ENCODE measurements at regions not wholly inside any gene's neighbourhood (a gene's known extent, or its start where the extent isn't known, plus 50 kb on each side); places are given as distances from the start of the nearest gene placed in this dataset.

- Histone ChIP-seq H3K4me1 (ENCODE audit: control insufficient read depth in 1 of 2, insufficient read depth in 2 of 2, low read length in 2 of 2) (no peaks in the 10 kb centered on the region), H4K20me1 (ENCODE audit: insufficient read depth, low read length) (no peaks in the 10 kb centered on the region), H3K9ac (ENCODE audit: insufficient read depth, low read length, poor library complexity, severe bottlenecking) (no peak overlapping the region), H3K79me2 (ENCODE audit: insufficient read depth, low read length) (no peaks in the 10 kb centered on the region), H3K4me2 (replicated peaks; ENCODE audit: extremely low read depth, low read length, poor library complexity, severe bottlenecking) (no peak overlapping the region), H3K9me3 (replicated peaks in 1 of 2; ENCODE audit: control insufficient read depth in 1 of 2, insufficient read depth in 1 of 2, low read length in 2 of 2) (no peaks in the 10 kb centered on the region), H3K27ac (ENCODE audit: low read depth in 1 of 2, low read length in 2 of 2) (no peak overlapping the region), H2AFZ (ENCODE audit: insufficient read depth, low read depth, low read length, poor library complexity, severe bottlenecking) (no peak overlapping the region), H3K27me3 (ENCODE audit: control insufficient read depth in 2 of 2, insufficient read depth in 2 of 2, low read length in 2 of 2) (no peaks in the 10 kb centered on the region), H3K4me3 (replicated peaks in 1 of 3; ENCODE audit: low read depth in 2 of 3, low read length in 3 of 3) (no peak overlapping the region), H3K36me3 (replicated peaks in 1 of 2; ENCODE audit: control insufficient read depth in 1 of 2, insufficient read depth in 2 of 2, low read length in 2 of 2) (no peaks in the 10 kb centered on the region)
- no peaks in the 10 kb centered on the region for H3K9me3 Mint-ChIP-seq
- intact Hi-C loops (cut with micrococcal nuclease) = no loop called here
- H3K4me3 Mint-ChIP-seq = no peak overlapping the region
- H3K27me3 Mint-ChIP-seq (ENCODE audit: low read depth in 3 of 3) = no peaks in the 10 kb centered on the region
- H3K27ac Mint-ChIP-seq = no peak overlapping the region
- DNase-seq = no peak
- WGBS (ENCODE audit: insufficient coverage) = no CpG with 5 or more reads among the region's 4 CpGs
- H3K4me1 Mint-ChIP-seq = no peaks in the 10 kb centered on the region
- no peak for TF ChIP-seq CTCF (IDR thresholded peaks at IDR 0.05)
- H3K36me3 Mint-ChIP-seq = no peaks in the 10 kb centered on the region
Measured at GRCh38 chr11:37107831-37108230, 509.8 kb upstream of the RAG2 start.

DNA sequence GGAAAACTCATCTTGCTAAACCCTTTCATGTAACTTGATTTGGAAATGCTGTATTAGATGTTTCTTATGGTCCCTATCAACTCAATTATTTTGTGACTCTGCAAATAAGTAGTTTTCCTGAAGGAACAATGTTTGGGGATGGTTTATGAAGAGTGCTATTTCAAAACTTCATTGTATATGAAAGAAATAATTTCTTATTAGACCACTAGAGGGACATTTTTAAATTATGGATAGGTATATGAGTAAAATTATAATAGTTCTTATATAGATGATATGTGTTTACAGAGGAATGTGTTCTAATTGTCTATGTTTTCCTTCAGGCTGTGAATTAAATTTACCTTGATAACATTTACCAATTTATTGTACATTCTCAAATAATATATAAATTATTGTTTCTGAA is 509.4 kb upstream of the RAG2 start:
- no peaks in the 10 kb centered on the region for H4K20me1 ChIP-seq (ENCODE audit: insufficient read depth, low read length)
- no peak overlapping the region for H3K27ac ChIP-seq (ENCODE audit: low read depth in 1 of 2, low read length in 2 of 2)
- Mint-ChIP-seq H3K4me1 (no peaks in the 10 kb centered on the region), H3K4me3 (no peak overlapping the region), H3K27me3 (ENCODE audit: low read depth in 3 of 3) (no peaks in the 10 kb centered on the region), H3K9me3 (no peaks in the 10 kb centered on the region), H3K36me3 (no peaks in the 10 kb centered on the region), H3K27ac (no peak overlapping the region)
- no peak for DNase-seq
- no peak overlapping the region for H3K4me3 ChIP-seq (replicated peaks in 1 of 3; ENCODE audit: low read depth in 2 of 3, low read length in 3 of 3)
- H3K4me1 ChIP-seq (ENCODE audit: control insufficient read depth in 1 of 2, insufficient read depth in 2 of 2, low read length in 2 of 2) = no peaks in the 10 kb centered on the region
- H3K9me3 ChIP-seq (replicated peaks in 1 of 2; ENCODE audit: control insufficient read depth in 1 of 2, insufficient read depth in 1 of 2, low read length in 2 of 2) = no peaks in the 10 kb centered on the region
- H2AFZ ChIP-seq (ENCODE audit: insufficient read depth, low read depth, low read length, poor library complexity, severe bottlenecking) = no peak overlapping the region
- H3K79me2 ChIP-seq (ENCODE audit: insufficient read depth, low read length) = no peaks in the 10 kb centered on the region
- TF ChIP-seq CTCF (IDR thresholded peaks at IDR 0.05) = no peak
- no peaks in the 10 kb centered on the region for H3K27me3 ChIP-seq (ENCODE audit: control insufficient read depth in 2 of 2, insufficient read depth in 2 of 2, low read length in 2 of 2)
- H3K4me2 ChIP-seq (replicated peaks; ENCODE audit: extremely low read depth, low read length, poor library complexity, severe bottlenecking) = no peak overlapping the region
- intact Hi-C loops (cut with micrococcal nuclease) = no loop called here
- no peaks in the 10 kb centered on the region for H3K36me3 ChIP-seq (replicated peaks in 1 of 2; ENCODE audit: control insufficient read depth in 1 of 2, insufficient read depth in 2 of 2, low read length in 2 of 2)
- H3K9ac ChIP-seq (ENCODE audit: insufficient read depth, low read length, poor library complexity, severe bottlenecking) = no peak overlapping the region
